ENCODE measurements at regions not wholly inside any gene's neighbourhood (a gene's known extent, or its start where the extent isn't known, plus 50 kb on each side); places are given as distances from the start of the nearest gene placed in this dataset.

DNA sequence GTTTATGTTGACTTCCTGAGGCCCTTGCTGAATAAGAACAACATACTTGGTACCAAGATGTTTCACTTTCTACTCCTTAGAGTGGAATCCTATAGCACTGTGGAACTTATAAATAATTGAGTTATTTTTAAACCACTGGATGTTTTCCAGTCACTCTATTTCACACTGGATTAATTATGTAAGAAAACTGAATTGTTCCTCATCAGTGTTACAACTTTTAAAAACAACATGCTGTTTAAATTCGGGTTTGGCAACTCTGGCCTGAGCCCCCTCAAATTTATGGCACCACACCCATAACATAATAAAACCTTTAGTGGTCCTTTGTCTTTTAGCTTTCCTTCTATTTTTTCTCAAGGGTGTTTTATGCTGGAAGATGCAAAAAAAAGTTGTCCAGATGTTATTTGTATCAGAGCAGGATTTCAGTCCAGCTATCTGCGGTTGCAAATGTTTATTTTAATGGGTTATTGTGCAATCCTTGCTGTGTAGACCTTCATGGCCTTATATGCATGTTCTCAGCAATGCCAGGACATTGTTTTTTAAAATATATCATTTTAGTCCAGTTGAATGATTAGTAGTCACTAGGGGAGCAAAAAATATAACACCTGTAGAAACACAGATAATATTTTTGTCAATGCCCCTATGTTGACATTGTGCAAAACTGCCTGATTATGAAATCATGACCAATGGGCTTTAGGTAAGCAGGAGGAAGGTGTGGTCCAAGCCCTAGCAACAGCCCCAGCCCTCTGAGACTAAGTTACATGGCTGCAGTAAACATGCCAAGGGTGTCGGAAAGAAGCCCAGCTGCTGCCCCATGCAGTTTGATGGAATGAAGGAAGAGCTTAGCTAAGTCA, 638.0 kb upstream of the ZEB2 start:
- CTCF ChIA-PET: no interaction called here
- Histone ChIP-seq H3K9me3 (ENCODE audit: control extremely low read depth in 1 of 5, control insufficient read depth in 4 of 5, insufficient read depth in 2 of 5, low read depth in 1 of 5, low read length in 4 of 5) (no peaks in the 10 kb centered on the region), H3K36me3 (ENCODE audit: control insufficient read depth in 4 of 4, insufficient read depth in 4 of 4, low read length in 3 of 4) (no peaks in the 10 kb centered on the region), H3K4me1 (ENCODE audit: control extremely low read depth in 1 of 4, control insufficient read depth in 4 of 4, insufficient read depth in 4 of 4, low read length in 3 of 4) (no peaks in the 10 kb centered on the region), H3K27ac (ENCODE audit: insufficient read depth in 1 of 2, low read depth in 1 of 2, low read length in 2 of 2, poor library complexity in 1 of 2, severe bottlenecking in 2 of 2) (no peak overlapping the region), H3K4me3 (ENCODE audit: control insufficient read depth in 1 of 7, extremely low read depth in 1 of 7, insufficient read depth in 4 of 7, low read depth in 2 of 7, low read length in 6 of 7) (no peak overlapping the region), H3K27me3 (replicated peaks in 2 of 5; ENCODE audit: control insufficient read depth in 4 of 5, insufficient read depth in 5 of 5, low read length in 4 of 5) (no peaks in the 10 kb centered on the region)
- 88% methylated on average over 1 of the region's 3 CpGs for WGBS (ENCODE audit: insufficient coverage)
- no peak for DNase-seq
- POLR2A ChIA-PET: no interaction called here

GRCh38 chr2:145157036-145157675, 637.2 kb upstream of the ZEB2 start:
- Histone ChIP-seq H3K4me1 (ENCODE audit: control extremely low read depth in 1 of 4, control insufficient read depth in 4 of 4, insufficient read depth in 4 of 4, low read length in 3 of 4) (no peaks in the 10 kb centered on the region), H3K9me3 (ENCODE audit: control extremely low read depth in 1 of 5, control insufficient read depth in 4 of 5, insufficient read depth in 2 of 5, low read depth in 1 of 5, low read length in 4 of 5) (no peaks in the 10 kb centered on the region), H3K4me3 (ENCODE audit: control insufficient read depth in 1 of 7, extremely low read depth in 1 of 7, insufficient read depth in 4 of 7, low read depth in 2 of 7, low read length in 6 of 7) (no peak overlapping the region), H3K27ac (ENCODE audit: insufficient read depth in 1 of 2, low read depth in 1 of 2, low read length in 2 of 2, poor library complexity in 1 of 2, severe bottlenecking in 2 of 2) (no peak overlapping the region), H3K36me3 (ENCODE audit: control insufficient read depth in 4 of 4, insufficient read depth in 4 of 4, low read length in 3 of 4) (no peaks in the 10 kb centered on the region), H3K27me3 (replicated peaks in 2 of 5; ENCODE audit: control insufficient read depth in 4 of 5, insufficient read depth in 5 of 5, low read length in 4 of 5) (no peaks in the 10 kb centered on the region)
- no peak for DNase-seq
- CTCF ChIA-PET: no interaction called here
- POLR2A ChIA-PET: no interaction called here

GRCh38 chr2:145156199-145156598, 636.3 kb upstream of the ZEB2 start:
- H3K36me3 ChIP-seq (ENCODE audit: control insufficient read depth in 4 of 4, insufficient read depth in 4 of 4, low read length in 3 of 4): no peaks in the 10 kb centered on the region
- no peaks in the 10 kb centered on the region for H3K27me3 ChIP-seq (replicated peaks in 2 of 5; ENCODE audit: control insufficient read depth in 4 of 5, insufficient read depth in 5 of 5, low read length in 4 of 5)
- ChIA-PET POLR2A (no interaction called here), CTCF (no interaction called here)
- 100% methylated on average over 1 of the region's 2 CpGs for WGBS (ENCODE audit: insufficient coverage)
- no peak overlapping the region for H3K27ac ChIP-seq (ENCODE audit: insufficient read depth in 1 of 2, low read depth in 1 of 2, low read length in 2 of 2, poor library complexity in 1 of 2, severe bottlenecking in 2 of 2)
- no peak for DNase-seq
- H3K4me1 ChIP-seq (ENCODE audit: control extremely low read depth in 1 of 4, control insufficient read depth in 4 of 4, insufficient read depth in 4 of 4, low read length in 3 of 4): no peaks in the 10 kb centered on the region
- no peaks in the 10 kb centered on the region for H3K9me3 ChIP-seq (ENCODE audit: control extremely low read depth in 1 of 5, control insufficient read depth in 4 of 5, insufficient read depth in 2 of 5, low read depth in 1 of 5, low read length in 4 of 5)
- no peak overlapping the region for H3K4me3 ChIP-seq (ENCODE audit: control insufficient read depth in 1 of 7, extremely low read depth in 1 of 7, insufficient read depth in 4 of 7, low read depth in 2 of 7, low read length in 6 of 7)

- WGBS (ENCODE audit: insufficient coverage): no CpG with 5 or more reads among the region's 2 CpGs
- no peak overlapping the region for H3K4me3 ChIP-seq (ENCODE audit: control insufficient read depth in 1 of 7, extremely low read depth in 1 of 7, insufficient read depth in 4 of 7, low read depth in 2 of 7, low read length in 6 of 7)
- CTCF ChIA-PET: no interaction called here
Observed at GRCh38 chr2:145155196-145155595, 635.3 kb upstream of the ZEB2 start.

DNA sequence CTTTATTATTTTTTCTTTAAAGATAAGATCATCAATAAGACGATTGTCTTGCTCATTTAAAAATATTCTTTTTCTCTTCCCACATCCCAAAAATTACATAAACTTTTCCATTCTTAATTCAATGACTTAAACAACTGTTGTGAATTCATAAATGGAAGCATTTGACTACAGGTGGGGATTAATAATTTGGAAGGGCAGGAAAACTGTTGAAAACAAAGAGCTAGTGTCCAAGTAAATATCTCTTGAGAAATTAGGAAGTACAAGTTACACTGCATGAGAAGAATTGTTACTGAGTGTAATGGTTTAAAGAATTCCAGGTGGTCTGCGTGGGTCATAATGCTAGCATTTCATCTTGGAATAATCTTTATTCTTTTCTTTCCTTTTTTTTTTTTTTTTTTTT, 634.8 kb upstream of the ZEB2 start:
- POLR2A ChIA-PET: no interaction called here
- Histone ChIP-seq H3K36me3 (ENCODE audit: control insufficient read depth in 4 of 4, insufficient read depth in 4 of 4, low read length in 3 of 4) (no peaks in the 10 kb centered on the region), H3K4me1 (ENCODE audit: control extremely low read depth in 1 of 4, control insufficient read depth in 4 of 4, insufficient read depth in 4 of 4, low read length in 3 of 4) (no peaks in the 10 kb centered on the region), H3K9me3 (ENCODE audit: control extremely low read depth in 1 of 5, control insufficient read depth in 4 of 5, insufficient read depth in 2 of 5, low read depth in 1 of 5, low read length in 4 of 5) (no peaks in the 10 kb centered on the region), H3K27ac (ENCODE audit: insufficient read depth in 1 of 2, low read depth in 1 of 2, low read length in 2 of 2, poor library complexity in 1 of 2, severe bottlenecking in 2 of 2) (no peak overlapping the region), H3K4me3 (ENCODE audit: control insufficient read depth in 1 of 7, extremely low read depth in 1 of 7, insufficient read depth in 4 of 7, low read depth in 2 of 7, low read length in 6 of 7) (no peak overlapping the region), H3K27me3 (replicated peaks in 2 of 5; ENCODE audit: control insufficient read depth in 4 of 5, insufficient read depth in 5 of 5, low read length in 4 of 5) (no peaks in the 10 kb centered on the region)
- CTCF ChIA-PET: no interaction called here
- DNase-seq: no peak
- no CpG with 5 or more reads among the region's 2 CpGs for WGBS (ENCODE audit: insufficient coverage)

More at GRCh38 chr2:145155196-145155595, 635.3 kb upstream of the ZEB2 start:
- DNase-seq: no peak
- Histone ChIP-seq H3K9me3 (ENCODE audit: control extremely low read depth in 1 of 5, control insufficient read depth in 4 of 5, insufficient read depth in 2 of 5, low read depth in 1 of 5, low read length in 4 of 5) (no peaks in the 10 kb centered on the region), H3K27me3 (replicated peaks in 2 of 5; ENCODE audit: control insufficient read depth in 4 of 5, insufficient read depth in 5 of 5, low read length in 4 of 5) (no peaks in the 10 kb centered on the region), H3K4me1 (ENCODE audit: control extremely low read depth in 1 of 4, control insufficient read depth in 4 of 4, insufficient read depth in 4 of 4, low read length in 3 of 4) (no peaks in the 10 kb centered on the region), H3K36me3 (ENCODE audit: control insufficient read depth in 4 of 4, insufficient read depth in 4 of 4, low read length in 3 of 4) (no peaks in the 10 kb centered on the region), H3K27ac (ENCODE audit: insufficient read depth in 1 of 2, low read depth in 1 of 2, low read length in 2 of 2, poor library complexity in 1 of 2, severe bottlenecking in 2 of 2) (no peak overlapping the region)
- POLR2A ChIA-PET: no interaction called here

DNA sequence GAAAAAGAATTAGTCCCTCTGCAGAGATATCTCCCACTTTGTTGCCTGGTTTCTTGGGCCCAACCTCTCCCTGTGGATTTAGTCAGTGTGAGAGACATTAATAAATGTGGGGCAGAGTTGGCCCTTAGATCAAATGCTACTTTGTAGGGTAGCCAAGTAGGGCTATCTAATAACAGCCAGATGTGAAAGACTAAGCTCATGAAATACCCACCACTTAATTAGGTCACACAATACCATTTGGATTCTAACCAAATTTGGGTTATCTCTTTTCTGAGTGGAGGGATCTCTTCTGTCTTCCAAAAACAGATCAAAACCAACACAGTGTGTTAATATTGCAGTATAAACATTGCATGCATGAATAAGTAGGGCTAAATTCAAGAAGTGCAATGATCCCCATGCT, 626.8 kb upstream of the ZEB2 start:
- no peak overlapping the region for H3K4me3 ChIP-seq (ENCODE audit: control insufficient read depth in 1 of 7, extremely low read depth in 1 of 7, insufficient read depth in 4 of 7, low read depth in 2 of 7, low read length in 6 of 7)
- no peak for DNase-seq
- H3K4me1 ChIP-seq (ENCODE audit: control extremely low read depth in 1 of 4, control insufficient read depth in 4 of 4, insufficient read depth in 4 of 4, low read length in 3 of 4): no peaks in the 10 kb centered on the region
- no peaks in the 10 kb centered on the region for H3K9me3 ChIP-seq (ENCODE audit: control extremely low read depth in 1 of 5, control insufficient read depth in 4 of 5, insufficient read depth in 2 of 5, low read depth in 1 of 5, low read length in 4 of 5)
- CTCF ChIA-PET: no interaction called here
- no peaks in the 10 kb centered on the region for H3K36me3 ChIP-seq (ENCODE audit: control insufficient read depth in 4 of 4, insufficient read depth in 4 of 4, low read length in 3 of 4)
- no peaks in the 10 kb centered on the region for H3K27me3 ChIP-seq (replicated peaks in 2 of 5; ENCODE audit: control insufficient read depth in 4 of 5, insufficient read depth in 5 of 5, low read length in 4 of 5)
- POLR2A ChIA-PET: no interaction called here
- no peak overlapping the region for H3K27ac ChIP-seq (ENCODE audit: insufficient read depth in 1 of 2, low read depth in 1 of 2, low read length in 2 of 2, poor library complexity in 1 of 2, severe bottlenecking in 2 of 2)

DNA sequence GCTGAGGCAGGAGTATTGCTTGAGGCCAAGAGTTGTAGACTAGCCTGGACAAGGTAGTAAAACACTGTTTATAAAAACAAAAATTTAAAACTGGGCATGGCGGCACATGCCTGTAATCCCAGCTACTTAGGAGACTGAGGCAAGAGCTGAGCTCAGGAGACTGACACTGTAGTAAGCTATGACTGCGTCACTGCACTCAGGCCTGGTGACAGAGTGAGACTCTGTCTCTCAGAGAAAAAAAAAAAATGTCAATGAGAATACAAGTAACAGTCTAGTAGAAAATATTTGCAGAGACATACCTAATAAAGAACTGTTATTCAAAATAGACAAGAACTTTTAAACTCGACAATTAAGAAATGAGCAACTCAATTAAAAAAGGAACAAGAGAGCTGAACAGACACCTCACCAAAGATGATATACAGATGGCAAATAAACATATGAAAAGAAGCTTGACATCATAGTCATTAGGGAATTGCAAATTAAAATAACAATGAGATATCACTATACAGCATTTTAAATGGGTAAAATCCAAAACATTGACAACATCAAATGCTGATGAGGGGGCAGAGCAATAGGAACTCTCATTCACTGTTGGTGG, 624.3 kb upstream of the ZEB2 start:
- Histone ChIP-seq H3K9me3 (ENCODE audit: control extremely low read depth in 1 of 5, control insufficient read depth in 4 of 5, insufficient read depth in 2 of 5, low read depth in 1 of 5, low read length in 4 of 5) (no peaks in the 10 kb centered on the region), H3K4me3 (ENCODE audit: control insufficient read depth in 1 of 7, extremely low read depth in 1 of 7, insufficient read depth in 4 of 7, low read depth in 2 of 7, low read length in 6 of 7) (no peak overlapping the region), H3K36me3 (ENCODE audit: control insufficient read depth in 4 of 4, insufficient read depth in 4 of 4, low read length in 3 of 4) (no peaks in the 10 kb centered on the region), H3K4me1 (ENCODE audit: control extremely low read depth in 1 of 4, control insufficient read depth in 4 of 4, insufficient read depth in 4 of 4, low read length in 3 of 4) (no peaks in the 10 kb centered on the region), H3K27ac (ENCODE audit: insufficient read depth in 1 of 2, low read depth in 1 of 2, low read length in 2 of 2, poor library complexity in 1 of 2, severe bottlenecking in 2 of 2) (no peak overlapping the region), H3K27me3 (replicated peaks in 2 of 5; ENCODE audit: control insufficient read depth in 4 of 5, insufficient read depth in 5 of 5, low read length in 4 of 5) (no peaks in the 10 kb centered on the region)
- ChIA-PET POLR2A (interaction anchor here (0.6 kb wide), 1 partner anchor 351 kb away, joined by 7 read pairs; no protein-coding TSS in a partner anchor), CTCF (interaction anchor here (0.7 kb wide), 1 partner anchor 94 kb away, joined by 4 read pairs; no protein-coding TSS in a partner anchor)
- WGBS (ENCODE audit: insufficient coverage): 89% methylated on average over 1 of the region's 3 CpGs
- DNase-seq: no peak

Measured in common myeloid progenitor, CD34-positive (primary cell).